B cell (primary cell): ENCODE measurements at regions not wholly inside any gene's neighbourhood (a gene's known extent, or its start where the extent isn't known, plus 50 kb on each side); places are given as distances from the start of the nearest gene placed in this dataset.

Experiments
- ATAC-seq: fragments of 200-7000 bp; cut with Tn5 transposase; one replicate; pipeline ENCODE4 v1.10.0; 2021; ENCODE audit warnings: low read depth, mild to moderate bottlenecking, moderate number of reproducible peaks, moderate library complexity
- CTCF ChIA-PET: fragments of 350-600 bp; sonication (Branson Sonifier 250); formaldehyde crosslinking; loops from one replicate; lab custom pipeline; 2021; ENCODE audit warnings: antibody characterized with exemption, inconsistent platforms; lab: Charles Lee
- POLR2A ChIA-PET: fragments of 350-600 bp; sonication (Branson Sonifier 250); formaldehyde crosslinking; loops from one replicate; lab custom pipeline; 2021; ENCODE audit warnings: antibody characterized with exemption; lab: Charles Lee
- DNase-seq: peaks from one replicate; pipeline ENCODE4 v3.0.0; 2013
- H2AFZ ChIP-seq: 2 replicates; pipeline ENCODE4 v1.6.1; 2012; ENCODE audit warnings: mild to moderate bottlenecking, low read depth, low read length; ENCODE audit not compliant: insufficient read depth, poor library complexity, severe bottlenecking
- H3K27ac ChIP-seq, 2 donors: 1 replicate in 1 of 2; 2 replicates in 1 of 2; pipeline ENCODE4 v1.5.1; 2012 to 2013; ENCODE audit warnings: low read length in 2 of 2, mild to moderate bottlenecking in 2 of 2, moderate library complexity in 1 of 2
- H3K27me3 ChIP-seq, 4 experiments: fragments of 200-600 bp in 1 of 4; sonication (generic) in 1 of 4; replicated peaks in 1 of 4; 1 replicate in 2 of 4; 2 replicates in 2 of 4; pipeline versions ENCODE4 v1.6.1 to v1.7.0; 2013 to 2016; ENCODE audit warnings: low read length in 3 of 4, mild to moderate bottlenecking in 2 of 4, mixed read lengths in 1 of 4, moderate library complexity in 1 of 4; ENCODE audit not compliant: insufficient read depth in 4 of 4, control insufficient read depth in 3 of 4; ENCODE audit errors: control extremely low read depth in 1 of 4
- H3K36me3 ChIP-seq, 2 experiments: replicated peaks in 1 of 2; 1 replicate in 1 of 2; 2 replicates in 1 of 2; pipeline versions ENCODE4 v1.6.1 to v1.7.1; 2013; ENCODE audit warnings: low read length in 1 of 2; ENCODE audit not compliant: insufficient read depth in 2 of 2, control insufficient read depth in 1 of 2; ENCODE audit errors: control extremely low read depth in 1 of 2, extremely low read depth in 1 of 2
- H3K4me1 ChIP-seq, 2 donors: fragments of 200-600 bp in 1 of 2; sonication (generic) in 1 of 2; 1 replicate in 1 of 2; 2 replicates in 1 of 2; pipeline versions ENCODE4 v1.5.1 to v1.6.1; 2013 to 2017; ENCODE audit warnings: low read length in 2 of 2; ENCODE audit not compliant: control insufficient read depth in 2 of 2, insufficient read depth in 2 of 2
- H3K4me2 ChIP-seq: replicated peaks from 2 replicates; pipeline ENCODE3; 2012; ENCODE audit warnings: mild to moderate bottlenecking, low read depth, low read length; ENCODE audit not compliant: poor library complexity, severe bottlenecking
- H3K4me3 ChIP-seq, 5 experiments: fragments of 200-600 bp in 1 of 5; sonication (generic) in 1 of 5; 1 replicate in 3 of 5; 2 replicates in 2 of 5; pipeline versions ENCODE4 v1.5.1 to v1.7.0; 2011 to 2016; ENCODE audit warnings: low read length in 4 of 5, mild to moderate bottlenecking in 4 of 5, low read depth in 2 of 5, control low read depth in 1 of 5, moderate library complexity in 1 of 5; ENCODE audit not compliant: insufficient read depth in 1 of 5; ENCODE audit errors: control extremely low read depth in 1 of 5, extremely low read depth in 1 of 5
- H3K79me2 ChIP-seq: fragments of 200-600 bp; sonication (generic); one replicate; pipeline ENCODE4 v1.6.0; 2016; ENCODE audit warnings: low read length; ENCODE audit not compliant: control insufficient read depth, insufficient read depth
- H3K9ac ChIP-seq: fragments of 200-600 bp; sonication (generic); 2 replicates; pipeline ENCODE4 v1.6.1; 2017; ENCODE audit warnings: mild to moderate bottlenecking, low read length, moderate library complexity
- H3K9me3 ChIP-seq, 3 donors: one replicate each; pipeline versions ENCODE4 v1.6.1 to v1.7.1; 2013; ENCODE audit warnings: low read length in 2 of 3; ENCODE audit not compliant: control insufficient read depth in 2 of 3, insufficient read depth in 1 of 3; ENCODE audit errors: control extremely low read depth in 1 of 3
- H4K20me1 ChIP-seq: 2 replicates; pipeline ENCODE4 v1.6.0; 2012; ENCODE audit warnings: mild to moderate bottlenecking, low read length; ENCODE audit not compliant: insufficient read depth, control insufficient read depth, poor library complexity, severe bottlenecking
- H3K27ac Mint-ChIP-seq: one replicate; pipeline ENCODE4 v1.8.0; 2021; ENCODE audit warnings: mixed read lengths
- H3K27me3 Mint-ChIP-seq: one replicate; pipeline ENCODE4 v1.8.0; 2021; ENCODE audit warnings: mixed read lengths
- H3K4me1 Mint-ChIP-seq: one replicate; pipeline ENCODE4 v1.8.0; 2021; ENCODE audit warnings: mixed read lengths
- H3K4me3 Mint-ChIP-seq: one replicate; pipeline ENCODE4 v1.8.0; 2021; ENCODE audit warnings: mixed read lengths
- H3K9me3 Mint-ChIP-seq: one replicate; pipeline ENCODE4 v1.8.0; 2022; ENCODE audit warnings: mixed read lengths; ENCODE audit not compliant: insufficient read depth
- EZH2 ChIP-seq: IDR thresholded peaks from 2 replicates; pipeline ENCODE4 v1.6.1; 2012; ENCODE audit warnings: borderline replicate concordance, low read depth, mild to moderate bottlenecking, moderate library complexity, low read length; ENCODE audit not compliant: insufficient read depth, poor library complexity, severe bottlenecking
- WGBS: methylation state at CpG from one replicate; pipeline ENCODE4 v1.1.5; 2013; ENCODE audit warnings: missing lambda C conversion rate; ENCODE audit not compliant: insufficient coverage; 5-methylcytosine and 5-hydroxymethylcytosine counted together
- intact Hi-C: fragments of 100-400 bp; cut with micrococcal nuclease; formaldehyde crosslinking; loops from one replicate; pipeline ENCODE4 v1.10.0; 2022
- TF ChIP-seq, protein P1 (sequence below): fragments of 200-600 bp; IDR thresholded peaks from one replicate; pipeline ENCODE4 v1.8.0; 2022; ENCODE audit warnings: antibody characterized with exemption, mild to moderate bottlenecking

- Mint-ChIP-seq H3K27ac (no peak overlapping the region), H3K27me3 (peaks cover 10% of the 10 kb centered on the region), H3K4me1 (peaks cover 9% of the 10 kb centered on the region), H3K9me3 (no peaks in the 10 kb centered on the region), H3K4me3 (no peak overlapping the region)
- Histone ChIP-seq H2AFZ (no peak overlapping the region), H3K79me2 (no peaks in the 10 kb centered on the region), H3K36me3 (no peaks in the 10 kb centered on the region), H3K9ac (no peak overlapping the region), H3K27me3 (peaks cover 0 to 3% (median 0%) of the 10 kb centered on the region in 4 experiments), H3K4me3 (no peak overlapping the region), H3K4me1 (peaks cover 7 to 8% of the 10 kb centered on the region in 2 donors), H3K27ac (no peak overlapping the region), H4K20me1 (no peaks in the 10 kb centered on the region), H3K9me3 (no peaks in the 10 kb centered on the region), H3K4me2 (no peak overlapping the region)
- DNase-seq (no peak), ATAC-seq (no peak)
- TF ChIP-seq EZH2, result no peak
- TF ChIP-seq, protein P1, sequence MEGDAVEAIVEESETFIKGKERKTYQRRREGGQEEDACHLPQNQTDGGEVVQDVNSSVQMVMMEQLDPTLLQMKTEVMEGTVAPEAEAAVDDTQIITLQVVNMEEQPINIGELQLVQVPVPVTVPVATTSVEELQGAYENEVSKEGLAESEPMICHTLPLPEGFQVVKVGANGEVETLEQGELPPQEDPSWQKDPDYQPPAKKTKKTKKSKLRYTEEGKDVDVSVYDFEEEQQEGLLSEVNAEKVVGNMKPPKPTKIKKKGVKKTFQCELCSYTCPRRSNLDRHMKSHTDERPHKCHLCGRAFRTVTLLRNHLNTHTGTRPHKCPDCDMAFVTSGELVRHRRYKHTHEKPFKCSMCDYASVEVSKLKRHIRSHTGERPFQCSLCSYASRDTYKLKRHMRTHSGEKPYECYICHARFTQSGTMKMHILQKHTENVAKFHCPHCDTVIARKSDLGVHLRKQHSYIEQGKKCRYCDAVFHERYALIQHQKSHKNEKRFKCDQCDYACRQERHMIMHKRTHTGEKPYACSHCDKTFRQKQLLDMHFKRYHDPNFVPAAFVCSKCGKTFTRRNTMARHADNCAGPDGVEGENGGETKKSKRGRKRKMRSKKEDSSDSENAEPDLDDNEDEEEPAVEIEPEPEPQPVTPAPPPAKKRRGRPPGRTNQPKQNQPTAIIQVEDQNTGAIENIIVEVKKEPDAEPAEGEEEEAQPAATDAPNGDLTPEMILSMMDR, result no peak
- intact Hi-C loops, result no loop called here
- POLR2A ChIA-PET, result no interaction called here
- WGBS, result 83% methylated on average over 2 of the region's 4 CpGs
- CTCF ChIA-PET, result no interaction called here
Observed at GRCh38 chr12:107480836-107481608, 204.6 kb upstream of the PWP1 start.

DNA sequence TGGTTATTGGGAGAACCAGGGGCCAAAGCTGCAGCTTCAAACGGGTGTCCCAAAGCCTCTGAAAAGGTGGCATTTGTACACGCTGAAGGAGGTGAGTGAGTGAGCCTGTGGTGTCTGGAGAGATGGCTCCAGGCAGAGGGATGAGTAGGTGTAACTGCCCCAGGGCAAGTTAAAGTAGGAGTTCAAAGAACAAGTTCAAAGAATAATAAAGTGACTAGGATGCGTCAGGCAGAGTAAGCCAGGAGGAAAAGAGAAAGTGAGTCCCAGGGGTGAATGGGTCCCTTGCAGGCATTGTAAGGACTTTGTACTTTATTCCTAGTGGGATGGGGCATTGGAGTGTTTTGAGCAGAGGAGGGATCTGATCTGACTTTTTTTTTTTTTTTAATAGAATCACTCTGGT is 201.4 kb upstream of the PWP1 start:
- ATAC-seq (no peak), DNase-seq (no peak)
- 95% methylated on average over 3 of the region's 3 CpGs for WGBS
- Histone ChIP-seq H3K27ac (no peak overlapping the region), H2AFZ (no peak overlapping the region), H4K20me1 (no peaks in the 10 kb centered on the region), H3K4me3 (no peak overlapping the region), H3K4me2 (no peak overlapping the region), H3K4me1 (peaks cover 14 to 20% of the 10 kb centered on the region in 2 donors), H3K9ac (no peak overlapping the region), H3K9me3 (no peaks in the 10 kb centered on the region), H3K27me3 (peaks cover 0 to 3% (median 0%) of the 10 kb centered on the region in 4 experiments), H3K36me3 (no peaks in the 10 kb centered on the region), H3K79me2 (no peaks in the 10 kb centered on the region)
- CTCF ChIA-PET, result no interaction called here
- no peak for TF ChIP-seq EZH2
- TF ChIP-seq, protein P1, result no peak
- Mint-ChIP-seq H3K4me1 (peaks cover 19% of the 10 kb centered on the region), H3K27ac (no peak overlapping the region), H3K9me3 (no peaks in the 10 kb centered on the region), H3K27me3 (peaks cover 10% of the 10 kb centered on the region), H3K4me3 (no peak overlapping the region)
- POLR2A ChIA-PET, result no interaction called here
- intact Hi-C loops, result no loop called here
